GM12872 (cell line): ENCODE measurements at regions not wholly inside any gene's neighbourhood (a gene's known extent, or its start where the extent isn't known, plus 50 kb on each side); places are given as distances from the start of the nearest gene placed in this dataset.

Experiments
- TF ChIP-seq, protein P1 (sequence below): IDR thresholded peaks from 3 replicates; pipeline ENCODE4 v1.5.1; 2011; ENCODE audit warnings: low read depth, mild to moderate bottlenecking, low read length, moderate library complexity; ENCODE audit not compliant: insufficient read depth

DNA sequence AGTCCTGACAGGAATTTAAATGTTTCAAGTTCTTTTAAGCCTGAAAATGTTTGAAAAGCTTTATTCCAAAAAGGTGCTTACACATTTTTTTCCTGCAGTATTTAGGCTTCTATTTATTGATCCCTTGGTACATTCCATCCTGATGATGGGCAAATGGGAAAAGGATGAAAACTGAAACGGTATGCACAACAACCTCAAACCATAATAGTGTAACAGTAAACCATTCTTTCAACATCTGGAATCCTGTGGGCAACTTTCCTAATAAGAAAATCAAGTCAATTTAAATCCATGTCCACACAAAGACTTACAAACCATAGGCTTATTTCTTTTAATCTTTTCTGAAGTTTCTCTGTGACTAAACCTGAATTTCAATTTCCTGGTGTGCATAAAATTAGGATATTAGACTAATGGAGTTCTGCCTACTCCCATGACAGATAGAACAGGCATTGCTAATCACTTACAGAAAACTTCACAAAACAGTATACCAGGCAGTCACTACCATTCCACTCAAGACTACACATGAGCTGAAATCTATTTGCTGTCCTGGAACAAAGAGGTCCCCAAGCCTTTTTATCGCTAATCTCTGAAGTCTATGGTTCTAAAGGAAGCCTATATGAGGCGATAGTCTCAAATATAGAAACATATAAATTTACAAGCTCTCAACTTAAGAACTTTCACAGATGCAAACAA lies 103.3 kb downstream of the DLEU7 start:
- TF ChIP-seq, protein P1, sequence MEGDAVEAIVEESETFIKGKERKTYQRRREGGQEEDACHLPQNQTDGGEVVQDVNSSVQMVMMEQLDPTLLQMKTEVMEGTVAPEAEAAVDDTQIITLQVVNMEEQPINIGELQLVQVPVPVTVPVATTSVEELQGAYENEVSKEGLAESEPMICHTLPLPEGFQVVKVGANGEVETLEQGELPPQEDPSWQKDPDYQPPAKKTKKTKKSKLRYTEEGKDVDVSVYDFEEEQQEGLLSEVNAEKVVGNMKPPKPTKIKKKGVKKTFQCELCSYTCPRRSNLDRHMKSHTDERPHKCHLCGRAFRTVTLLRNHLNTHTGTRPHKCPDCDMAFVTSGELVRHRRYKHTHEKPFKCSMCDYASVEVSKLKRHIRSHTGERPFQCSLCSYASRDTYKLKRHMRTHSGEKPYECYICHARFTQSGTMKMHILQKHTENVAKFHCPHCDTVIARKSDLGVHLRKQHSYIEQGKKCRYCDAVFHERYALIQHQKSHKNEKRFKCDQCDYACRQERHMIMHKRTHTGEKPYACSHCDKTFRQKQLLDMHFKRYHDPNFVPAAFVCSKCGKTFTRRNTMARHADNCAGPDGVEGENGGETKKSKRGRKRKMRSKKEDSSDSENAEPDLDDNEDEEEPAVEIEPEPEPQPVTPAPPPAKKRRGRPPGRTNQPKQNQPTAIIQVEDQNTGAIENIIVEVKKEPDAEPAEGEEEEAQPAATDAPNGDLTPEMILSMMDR, result no peak

DNA sequence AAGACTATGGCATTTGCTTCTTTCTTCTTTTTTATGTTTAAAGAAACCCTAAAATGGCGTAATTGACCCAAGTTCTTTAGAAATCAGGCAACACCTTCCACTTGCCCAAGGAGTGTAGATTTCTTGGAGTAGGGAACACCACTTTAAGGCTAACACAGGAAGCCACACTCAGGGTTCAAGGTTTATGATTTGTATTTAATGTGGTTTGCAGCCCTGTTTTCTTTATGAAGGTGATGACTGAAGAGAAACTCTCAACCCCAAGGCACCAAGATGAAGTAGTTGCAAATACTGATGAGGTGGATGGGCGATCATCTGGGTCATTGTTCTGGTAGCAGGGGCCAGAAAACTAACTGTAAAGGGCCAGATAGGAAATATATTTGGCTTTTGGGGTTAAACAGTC lies 101.1 kb downstream of the DLEU7 start:
- TF ChIP-seq, protein P1, result no peak

DNA sequence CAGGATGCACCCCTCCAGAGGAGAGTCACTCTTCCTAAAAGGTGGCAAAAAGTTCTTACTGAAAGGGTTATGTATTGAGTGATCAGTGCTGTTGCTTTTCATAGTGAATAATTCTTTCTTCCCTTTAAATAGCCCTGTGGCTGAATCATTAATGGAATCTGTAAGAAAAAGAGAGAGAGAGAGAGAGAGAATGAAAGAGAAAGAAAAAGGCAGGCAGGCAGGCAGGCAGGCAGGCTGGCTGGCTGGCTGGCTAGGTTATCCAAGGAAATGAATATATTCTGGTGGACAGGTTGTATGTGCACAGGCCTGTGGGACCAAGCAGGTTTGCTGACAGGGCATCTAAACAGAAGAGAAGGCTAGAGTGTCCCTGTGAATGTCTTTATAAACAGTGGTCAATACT lies 100.5 kb downstream of the DLEU7 start:
- TF ChIP-seq, protein P1, result no peak

DNA sequence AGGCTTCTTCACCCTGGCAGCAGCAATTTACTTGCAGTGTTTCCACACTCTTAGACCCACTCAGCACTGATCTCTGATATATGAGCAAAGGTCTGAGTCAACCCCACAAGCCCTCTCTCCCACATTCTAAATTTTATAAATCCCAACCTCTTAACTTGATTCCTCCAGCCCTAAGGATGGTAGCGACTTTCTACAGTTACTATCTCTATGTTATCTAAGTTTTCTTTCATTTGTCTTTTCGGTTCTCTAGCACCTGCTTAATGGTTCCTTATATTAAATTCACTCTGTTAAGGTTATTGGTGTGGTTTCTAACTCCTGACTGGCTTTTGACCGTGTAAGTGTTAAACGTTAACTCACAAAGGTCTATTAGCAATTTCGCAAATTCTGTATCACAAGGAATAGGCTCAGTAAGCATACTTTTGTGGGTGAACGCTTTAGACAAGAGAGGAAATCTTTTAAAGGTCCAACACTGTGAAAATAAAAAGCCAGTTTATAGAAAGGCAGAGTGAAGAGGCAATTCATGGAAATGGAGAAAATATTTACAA lies 99.3 kb downstream of the DLEU7 start:
- TF ChIP-seq, protein P1, result no peak

DNA sequence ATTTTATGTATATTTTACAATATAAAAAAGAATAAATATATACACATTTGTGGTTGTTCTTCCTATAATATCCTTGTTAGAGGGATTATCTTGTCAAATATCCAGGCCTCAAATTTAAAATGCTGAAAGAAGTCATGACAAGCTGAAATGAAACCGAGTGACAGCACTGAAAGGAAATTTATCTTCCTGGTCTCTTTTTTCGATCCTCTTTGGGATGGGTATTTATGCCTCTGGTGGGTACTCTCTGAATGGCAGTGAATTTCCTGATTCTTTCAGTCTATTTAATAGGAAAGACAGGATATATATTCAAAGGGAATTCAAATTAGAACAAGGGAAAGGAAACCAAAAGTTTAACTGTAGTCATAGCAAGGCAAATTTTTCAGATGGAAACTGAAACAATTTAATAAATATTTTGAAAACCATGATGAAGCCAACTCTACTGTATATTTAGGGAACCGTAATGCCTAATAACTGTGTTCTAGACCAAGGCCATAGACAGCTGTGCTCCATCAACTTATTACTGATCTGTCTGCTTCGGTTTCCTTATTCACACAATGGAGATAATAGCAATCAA lies 97.9 kb downstream of the DLEU7 start:
- TF ChIP-seq, protein P1, result no peak

DNA sequence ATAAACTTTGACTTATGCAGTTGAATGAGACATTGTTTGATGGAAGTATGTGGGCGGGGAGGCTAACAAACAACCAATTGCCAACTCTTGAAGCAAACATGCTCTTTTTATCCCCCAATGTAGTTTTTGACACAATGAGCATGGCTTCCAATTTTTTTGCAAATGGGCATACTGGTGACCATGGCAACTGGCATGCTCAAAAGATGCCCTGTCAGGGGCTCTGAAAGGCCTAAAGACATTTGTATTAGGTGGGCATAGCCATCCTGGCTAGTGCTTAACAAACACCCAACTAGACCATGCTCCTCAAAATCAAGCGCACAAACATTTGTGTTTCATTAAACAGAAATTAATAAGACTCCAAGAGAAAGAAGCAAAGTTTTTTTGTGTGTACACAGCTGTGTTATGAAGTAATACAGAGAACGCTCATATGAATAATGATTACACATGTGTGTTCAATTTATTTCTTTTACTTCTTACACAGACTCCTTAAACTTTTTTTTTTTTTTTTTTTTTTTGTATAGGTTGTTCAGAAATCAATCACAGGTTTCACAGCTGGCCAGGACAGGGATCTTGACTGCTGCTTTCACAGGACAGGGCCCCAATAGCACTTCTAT lies 95.6 kb downstream of the DLEU7 start:
- TF ChIP-seq, protein P1, result no peak

DNA sequence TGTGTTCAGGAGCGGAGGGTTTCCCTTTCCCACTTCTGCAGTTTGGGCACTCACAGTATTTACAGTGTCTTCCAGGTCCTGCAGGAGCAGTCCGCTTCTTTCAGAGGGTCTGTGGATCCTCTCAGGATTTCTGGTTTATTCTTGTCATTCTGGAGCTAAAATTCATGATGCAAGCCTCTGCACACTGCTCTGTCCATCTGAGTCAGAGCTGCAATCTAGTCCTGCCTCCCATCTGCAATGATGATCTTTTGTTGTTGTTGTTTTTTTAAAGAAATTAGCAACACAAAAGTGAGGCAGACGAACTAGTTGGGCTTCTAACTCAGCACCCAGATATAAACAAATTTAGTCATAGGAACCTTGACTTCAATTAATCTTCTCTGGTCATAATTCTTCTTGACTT lies 86.5 kb downstream of the DLEU7 start:
- TF ChIP-seq, protein P1, result no peak
